BLaER1 treated with 17β-estradiol and CSF1 and Interleukin-3, amounts not matched to agents 10 nM and 100 nM (cell line): ENCODE measurements at regions not wholly inside any gene's neighbourhood (a gene's known extent, or its start where the extent isn't known, plus 50 kb on each side); places are given as distances from the start of the nearest gene placed in this dataset.

Source experiments
- H3K27ac ChIP-seq, 11 experiments: shearing (Covaris generic); formaldehyde crosslinking; 2 replicates each; pipeline ENCODE4 v1.8.1; 2022
- H3K27me3 ChIP-seq, 11 experiments: shearing (Covaris generic); formaldehyde crosslinking; 2 replicates each; pipeline ENCODE4 v1.8.1; 2022
- H3K36me3 ChIP-seq, 11 experiments: shearing (Covaris generic); formaldehyde crosslinking; 2 replicates each; pipeline ENCODE4 v1.8.1; 2022
- H3K4me1 ChIP-seq, 10 experiments: shearing (Covaris generic); formaldehyde crosslinking; 2 replicates each; pipeline ENCODE4 v1.8.1; 2022
- H3K4me2 ChIP-seq, 11 experiments: shearing (Covaris generic); formaldehyde crosslinking; 2 replicates each; pipeline ENCODE4 v1.8.1; 2022
- H3K4me3 ChIP-seq, 10 experiments: shearing (Covaris generic); formaldehyde crosslinking; 2 replicates each; pipeline ENCODE4 v1.8.1; 2022
- H3K9ac ChIP-seq, 11 experiments: shearing (Covaris generic); formaldehyde crosslinking; 2 replicates each; pipeline ENCODE4 v1.8.1; 2022
- H3K9me3 ChIP-seq, 11 experiments: shearing (Covaris generic); formaldehyde crosslinking; replicated peaks in 1 of 11; 2 replicates each; pipeline ENCODE4 v1.8.1; 2022
- H4K20me1 ChIP-seq, 11 experiments: shearing (Covaris generic); formaldehyde crosslinking; 2 replicates each; pipeline ENCODE4 v1.8.1; 2022
- Cebpa-rat ChIP-seq, 11 experiments: shearing (Covaris generic); IDR thresholded peaks; 2 replicates each; pipeline ENCODE4 v1.8.1; 2022

DNA sequence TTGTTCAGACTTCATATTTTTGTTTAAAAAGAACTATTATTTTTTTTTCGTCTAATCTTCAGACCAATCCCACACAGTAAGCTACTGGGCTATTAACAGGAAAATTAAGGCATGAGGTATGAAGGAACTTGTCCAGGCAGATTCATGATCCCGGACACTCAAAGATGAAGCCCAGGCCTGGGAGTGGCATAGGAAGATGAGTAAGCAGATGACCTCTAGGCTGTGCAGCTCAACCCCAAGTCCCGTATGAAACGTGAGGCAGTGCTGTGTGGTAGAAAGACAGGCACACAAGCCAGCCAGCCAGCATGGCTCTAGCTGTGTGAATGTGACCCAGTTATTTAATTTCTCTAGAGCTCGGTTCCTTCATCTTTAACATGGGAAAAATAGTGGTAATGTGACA is 231.9 kb downstream of the CLIC5 start:
- TF ChIP-seq Cebpa-rat (IDR thresholded peaks at IDR 0.05): no peak
- Histone ChIP-seq H3K4me1 (no peaks in the 10 kb centered on the region), H3K9ac (no peak overlapping the region), H3K9me3 (no peaks in the 10 kb centered on the region), H3K27ac (no peak overlapping the region), H3K4me3 (no peak overlapping the region), H3K36me3 (no peaks in the 10 kb centered on the region), H3K4me2 (no peak overlapping the region), H4K20me1 (no peaks in the 10 kb centered on the region), H3K27me3 (no peaks in the 10 kb centered on the region)

DNA sequence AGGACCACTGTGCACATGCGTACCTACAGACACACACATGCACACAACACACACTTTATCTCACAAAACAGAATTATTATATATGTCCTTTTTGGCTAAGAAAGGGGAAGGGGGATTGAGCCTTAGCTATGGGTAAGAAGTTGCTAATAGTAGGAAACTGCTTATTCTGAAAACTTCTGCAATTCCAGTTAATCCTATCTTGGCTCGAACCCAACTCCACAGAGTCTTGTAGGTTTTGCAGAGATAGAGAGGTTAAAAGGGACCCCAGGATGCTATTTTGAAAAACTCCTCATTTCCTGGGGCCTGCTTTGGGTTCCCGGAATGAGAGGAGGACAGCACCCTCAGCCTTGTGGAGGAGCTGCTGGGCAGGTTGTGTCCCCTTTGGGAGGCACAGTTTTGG is 233.8 kb downstream of the CLIC5 start:
- no peak overlapping the region for H3K4me3 ChIP-seq
- TF ChIP-seq Cebpa-rat (IDR thresholded peaks at IDR 0.05): no peak
- no peak overlapping the region for H3K4me2 ChIP-seq
- no peaks in the 10 kb centered on the region for H3K36me3 ChIP-seq
- H4K20me1 ChIP-seq: no peaks in the 10 kb centered on the region
- no peaks in the 10 kb centered on the region for H3K4me1 ChIP-seq
- H3K27ac ChIP-seq: no peak overlapping the region
- H3K9me3 ChIP-seq: no peaks in the 10 kb centered on the region
- H3K9ac ChIP-seq: no peak overlapping the region
- H3K27me3 ChIP-seq: no peaks in the 10 kb centered on the region

DNA sequence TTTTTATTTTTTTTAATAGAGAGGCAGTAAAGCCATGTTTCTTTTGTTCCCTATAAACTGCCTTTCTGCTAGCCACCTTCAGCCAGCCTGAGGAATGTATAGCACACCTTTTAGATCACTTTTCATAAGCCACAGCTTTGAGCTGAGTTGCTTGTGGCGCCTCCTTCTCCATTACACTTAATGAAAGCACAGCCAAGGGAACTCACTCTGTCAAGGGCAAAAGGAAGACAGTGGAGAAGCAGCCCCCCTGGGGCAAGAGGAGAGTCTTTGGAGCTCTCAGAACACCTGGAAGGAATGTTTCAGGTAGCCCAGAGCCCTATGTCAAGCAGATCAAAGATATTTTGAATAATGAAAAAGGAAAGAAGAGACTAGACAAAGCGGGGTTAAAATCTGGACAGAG is 235.1 kb downstream of the CLIC5 start:
- H3K4me3 ChIP-seq: no peak overlapping the region
- no peak overlapping the region for H3K27ac ChIP-seq
- no peak for TF ChIP-seq Cebpa-rat (IDR thresholded peaks at IDR 0.05)
- H3K9me3 ChIP-seq: no peaks in the 10 kb centered on the region
- H3K36me3 ChIP-seq: no peaks in the 10 kb centered on the region
- no peak overlapping the region for H3K4me2 ChIP-seq
- no peak overlapping the region for H3K9ac ChIP-seq
- no peaks in the 10 kb centered on the region for H3K27me3 ChIP-seq
- H3K4me1 ChIP-seq: no peaks in the 10 kb centered on the region
- no peaks in the 10 kb centered on the region for H4K20me1 ChIP-seq

DNA sequence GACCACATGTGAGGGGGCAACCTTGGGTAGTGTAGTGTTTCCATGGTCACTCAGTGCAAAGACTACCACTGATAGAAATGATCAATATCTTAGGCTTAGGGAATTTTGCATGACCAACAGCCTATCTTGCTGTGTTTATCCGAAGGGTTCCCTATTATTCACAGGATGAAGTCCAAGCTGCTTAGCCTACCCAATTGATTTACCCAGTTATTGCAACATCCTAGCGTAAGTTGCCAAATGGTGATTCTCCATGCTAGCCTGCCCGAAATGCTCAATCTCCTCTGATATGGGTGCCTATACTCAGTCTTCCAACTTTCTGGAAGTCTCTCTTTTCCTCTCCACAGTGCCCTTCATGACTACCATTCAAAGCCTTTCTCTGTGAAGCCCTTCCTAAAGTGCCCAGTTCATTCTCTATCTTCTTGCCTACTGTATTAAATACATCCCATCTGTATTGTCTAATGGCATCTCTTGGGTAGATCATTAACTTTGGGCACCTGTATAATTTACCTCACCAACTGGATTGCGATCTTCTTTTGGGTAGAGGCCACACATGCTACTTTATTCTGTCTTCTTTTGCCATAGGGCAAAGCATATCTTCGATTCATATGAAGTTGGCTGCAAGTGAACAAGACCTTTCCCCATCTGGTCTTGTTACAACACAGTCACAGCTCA is 240.5 kb downstream of the CLIC5 start:
- TF ChIP-seq Cebpa-rat (IDR thresholded peaks at IDR 0.05): peak in 1 of 11 experiments; percentile 32; a peak in 2 of 22 replicates
- no peak overlapping the region for H3K9ac ChIP-seq
- peaks cover 0 to 4% (median 0%) of the 10 kb centered on the region in 11 experiments; a peak in 6 of 22 replicates for H3K9me3 ChIP-seq
- H4K20me1 ChIP-seq: no peaks in the 10 kb centered on the region
- no peaks in the 10 kb centered on the region for H3K36me3 ChIP-seq
- H3K27me3 ChIP-seq: no peaks in the 10 kb centered on the region
- H3K27ac ChIP-seq: no peak overlapping the region
- H3K4me3 ChIP-seq: no peak overlapping the region
- no peak overlapping the region for H3K4me2 ChIP-seq
- H3K4me1 ChIP-seq: peaks cover 0 to 7% (median 5%) of the 10 kb centered on the region in 10 experiments; a peak in 8 of 20 replicates

DNA sequence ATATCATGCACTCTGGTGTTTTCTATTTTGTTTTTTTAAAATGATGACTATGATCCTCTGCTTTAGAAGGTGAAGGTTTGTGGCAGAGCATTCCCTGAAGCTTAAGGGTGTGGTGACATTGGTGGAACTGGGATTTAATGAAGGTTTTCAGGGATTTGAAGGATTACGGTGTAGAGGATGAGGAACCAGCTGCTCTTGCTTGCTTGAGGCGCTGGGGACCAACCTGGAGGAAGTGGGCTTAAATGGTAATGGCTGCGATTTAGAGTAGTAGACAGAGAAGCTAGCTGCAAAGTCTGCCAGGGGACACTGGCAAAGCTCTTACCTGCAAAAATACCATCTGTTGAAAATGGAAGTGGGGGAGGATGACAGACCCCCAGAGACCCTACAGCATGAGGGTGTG is 241.8 kb downstream of the CLIC5 start:
- H3K4me3 ChIP-seq: no peak overlapping the region
- H4K20me1 ChIP-seq: no peaks in the 10 kb centered on the region
- no peak overlapping the region for H3K4me2 ChIP-seq
- peaks cover 0 to 7% (median 5%) of the 10 kb centered on the region in 10 experiments; a peak in 8 of 20 replicates for H3K4me1 ChIP-seq
- H3K27ac ChIP-seq: no peak overlapping the region
- H3K9me3 ChIP-seq: peaks cover 0 to 9% (median 0%) of the 10 kb centered on the region in 11 experiments; a peak in 6 of 22 replicates
- no peaks in the 10 kb centered on the region for H3K27me3 ChIP-seq
- TF ChIP-seq Cebpa-rat (IDR thresholded peaks at IDR 0.05): no peak
- H3K36me3 ChIP-seq: no peaks in the 10 kb centered on the region
- H3K9ac ChIP-seq: no peak overlapping the region

DNA sequence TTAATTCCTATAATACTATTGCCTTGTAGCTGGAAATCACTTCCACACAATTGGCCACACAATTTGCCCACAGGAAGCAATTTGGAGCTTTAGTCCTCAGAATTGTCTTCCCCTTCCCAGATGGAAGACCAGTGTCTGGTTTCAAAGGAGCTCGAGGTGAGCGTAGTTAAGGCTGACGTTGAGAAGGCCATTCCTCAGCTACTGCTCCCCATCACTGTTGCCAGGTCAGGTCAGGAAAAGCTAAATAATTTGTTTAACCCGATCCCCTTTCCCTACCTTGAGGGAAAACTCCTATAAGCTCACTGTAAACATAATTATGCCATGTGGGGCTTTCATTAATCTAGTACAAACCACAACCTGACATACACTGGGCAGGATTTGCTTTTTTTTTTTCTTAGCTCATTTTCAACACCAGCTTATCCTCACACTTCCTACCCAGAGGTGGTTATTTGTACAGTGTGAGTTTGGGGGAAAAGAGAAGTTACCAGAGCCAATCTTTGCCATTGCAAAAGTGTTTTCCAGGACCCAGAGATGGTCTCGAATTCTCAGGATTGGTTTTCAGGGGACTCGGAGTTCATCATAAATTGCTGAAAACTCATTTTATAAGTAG is 242.7 kb downstream of the CLIC5 start:
- H3K4me3 ChIP-seq: no peak overlapping the region
- no peak for TF ChIP-seq Cebpa-rat (IDR thresholded peaks at IDR 0.05)
- H3K36me3 ChIP-seq: no peaks in the 10 kb centered on the region
- H3K27ac ChIP-seq: no peak overlapping the region
- no peaks in the 10 kb centered on the region for H4K20me1 ChIP-seq
- H3K27me3 ChIP-seq: no peaks in the 10 kb centered on the region
- no peak overlapping the region for H3K9ac ChIP-seq
- peaks cover 0 to 9% (median 0%) of the 10 kb centered on the region in 11 experiments; a peak in 7 of 22 replicates for H3K9me3 ChIP-seq
- no peak overlapping the region for H3K4me2 ChIP-seq
- H3K4me1 ChIP-seq: peaks cover 0 to 7% (median 5%) of the 10 kb centered on the region in 10 experiments; a peak in 8 of 20 replicates

DNA sequence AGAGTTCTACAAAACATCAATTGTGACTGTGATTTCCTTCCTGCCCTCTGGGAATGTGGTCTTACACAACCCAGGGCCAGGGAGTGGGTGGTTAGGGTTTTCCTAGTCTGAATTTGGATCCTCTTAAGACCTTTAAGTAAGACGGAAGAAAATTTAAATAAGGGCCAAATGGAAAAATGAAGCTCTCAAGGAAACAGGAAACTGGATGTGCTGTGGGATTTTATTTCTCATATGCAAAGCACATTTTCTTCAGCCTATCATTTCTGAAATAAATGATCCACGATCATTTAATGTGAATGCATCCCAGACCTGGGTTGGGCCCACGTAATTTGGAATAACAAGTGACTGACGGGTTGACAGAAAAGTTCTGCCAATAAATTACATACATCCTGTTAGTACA is 243.6 kb downstream of the CLIC5 start:
- no peak overlapping the region for H3K9ac ChIP-seq
- H3K4me1 ChIP-seq: peaks cover 0 to 7% (median 5%) of the 10 kb centered on the region in 10 experiments; a peak in 8 of 20 replicates
- peak overlapping the region in 9 of 11 experiments; percentile 8 to 45 (median 17); a peak in 11 of 22 replicates for H3K4me2 ChIP-seq

DNA sequence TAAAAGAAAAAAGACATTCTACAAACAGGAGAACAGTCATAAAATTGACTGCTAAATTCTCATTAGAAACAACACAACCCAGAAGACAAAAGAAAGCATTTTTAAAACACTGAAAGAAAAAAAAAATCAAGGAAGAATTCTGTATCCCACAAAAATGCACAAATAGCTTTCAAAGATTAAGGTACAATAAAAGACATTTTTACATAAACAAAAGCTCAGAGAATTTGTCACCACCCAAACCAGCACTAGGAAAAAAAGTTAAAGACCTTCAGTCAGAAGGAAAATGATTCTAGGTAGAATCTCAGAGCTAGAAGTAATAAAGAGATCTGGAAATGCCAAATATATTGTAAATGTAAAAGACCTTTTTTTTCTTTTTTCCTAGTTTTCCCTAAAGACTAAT is 252.4 kb downstream of the CLIC5 start:
- H3K27me3 ChIP-seq: no peaks in the 10 kb centered on the region
- H4K20me1 ChIP-seq: no peaks in the 10 kb centered on the region
- H3K9ac ChIP-seq: no peak overlapping the region
- H3K9me3 ChIP-seq: peaks cover 10 to 27% (median 12%) of the 10 kb centered on the region in 11 experiments; a peak in 15 of 22 replicates
- no peak overlapping the region for H3K27ac ChIP-seq
- no peaks in the 10 kb centered on the region for H3K36me3 ChIP-seq
- no peak for TF ChIP-seq Cebpa-rat (IDR thresholded peaks at IDR 0.05)
- H3K4me2 ChIP-seq: no peak overlapping the region
- no peaks in the 10 kb centered on the region for H3K4me1 ChIP-seq
- no peak overlapping the region for H3K4me3 ChIP-seq

More for the DNA sequence above, 243.6 kb downstream of the CLIC5 start:
- H3K27me3 ChIP-seq: no peaks in the 10 kb centered on the region
- H3K36me3 ChIP-seq: no peaks in the 10 kb centered on the region
- H3K27ac ChIP-seq: no peak overlapping the region
- TF ChIP-seq Cebpa-rat (IDR thresholded peaks at IDR 0.05): no peak
- H3K9me3 ChIP-seq: peaks cover 0 to 16% (median 5%) of the 10 kb centered on the region in 11 experiments; a peak in 9 of 22 replicates
- no peak overlapping the region for H3K4me3 ChIP-seq
- H4K20me1 ChIP-seq: no peaks in the 10 kb centered on the region

DNA sequence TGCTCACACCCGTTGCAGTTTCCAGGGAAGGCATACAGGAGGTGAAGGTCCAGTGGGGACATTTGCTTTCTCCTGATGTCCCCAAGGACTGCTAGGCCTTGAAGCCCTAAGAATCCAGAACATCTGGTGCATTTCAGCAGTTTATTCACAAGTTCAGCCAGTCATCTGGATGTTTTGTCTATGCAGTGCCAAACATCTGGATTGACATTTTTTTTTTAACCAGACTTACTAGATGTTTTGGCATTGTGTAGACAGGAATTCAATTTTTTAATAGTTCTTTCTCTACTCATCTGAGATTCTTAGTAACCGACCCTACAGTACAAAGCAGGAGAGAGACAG is 256.2 kb downstream of the CLIC5 start:
- no peaks in the 10 kb centered on the region for H4K20me1 ChIP-seq
- H3K4me2 ChIP-seq: no peak overlapping the region
- peaks cover 6 to 17% (median 10%) of the 10 kb centered on the region in 11 experiments; a peak in 15 of 22 replicates for H3K9me3 ChIP-seq
- no peak overlapping the region for H3K27ac ChIP-seq
- no peak overlapping the region for H3K9ac ChIP-seq
- H3K27me3 ChIP-seq: no peaks in the 10 kb centered on the region
- H3K4me1 ChIP-seq: no peaks in the 10 kb centered on the region
- TF ChIP-seq Cebpa-rat (IDR thresholded peaks at IDR 0.05): no peak
- H3K36me3 ChIP-seq: no peaks in the 10 kb centered on the region
- no peak overlapping the region for H3K4me3 ChIP-seq
